Astrocyte of the cerebellum (primary cell): ENCODE measurements at regions not wholly inside any gene's neighbourhood (a gene's known extent, or its start where the extent isn't known, plus 50 kb on each side); places are given as distances from the start of the nearest gene placed in this dataset.
A peak's percentile ranks its signal among the peaks of the same experiment; 100 is the strongest.

Experiments
- DNase-seq: peaks from one replicate; pipeline ENCODE4 v3.0.0-alpha.2; 2011; ENCODE audit warnings: low read depth
- H3K4me3 ChIP-seq: 2 replicates; pipeline ENCODE4 v1.5.1; 2011; ENCODE audit warnings: mild to moderate bottlenecking, low read depth, low read length, moderate library complexity
- CTCF ChIP-seq: IDR thresholded peaks from 2 replicates; pipeline ENCODE4 v1.5.1; 2012; ENCODE audit warnings: low read length, low read depth, moderate library complexity, mild to moderate bottlenecking; ENCODE audit errors: missing control alignments
- in situ Hi-C: cut with HindIII; loops from 2 replicates; pipeline ENCODE4 v1.10.0; 2017; ENCODE audit warnings: low sequenced_read_pairs

- in situ Hi-C loops = no loop called here
- peak; percentile 36 for DNase-seq
- H3K4me3 ChIP-seq = no peak overlapping the region
- TF ChIP-seq CTCF = no peak
Observed at GRCh38 chr7:17545348-17545747, 246.9 kb downstream of the AHR start.

- DNase-seq = no peak
- no peak for TF ChIP-seq CTCF
- no peak overlapping the region for H3K4me3 ChIP-seq
- in situ Hi-C loops = no loop called here
Observed at GRCh38 chr7:17546189-17546588, 247.7 kb downstream of the AHR start.

GRCh38 chr7:17546592-17546991 is 248.1 kb downstream of the AHR start:
- TF ChIP-seq CTCF = no peak
- no peak overlapping the region for H3K4me3 ChIP-seq
- in situ Hi-C loops = no loop called here
- DNase-seq = no peak

- no peak for DNase-seq
- no peak for TF ChIP-seq CTCF
- in situ Hi-C loops = no loop called here
Observed at GRCh38 chr7:17548014-17548653, 249.7 kb downstream of the AHR start.

GRCh38 chr7:17549406-17549805 is 251.0 kb downstream of the AHR start:
- DNase-seq = no peak
- TF ChIP-seq CTCF = no peak
- in situ Hi-C loops = no loop called here
- H3K4me3 ChIP-seq = no peak overlapping the region

More at GRCh38 chr7:17548014-17548653, 249.7 kb downstream of the AHR start:
- no peak overlapping the region for H3K4me3 ChIP-seq

GRCh38 chr7:17552373-17552772 is 253.9 kb downstream of the AHR start:
- DNase-seq = no peak
- in situ Hi-C loops = no loop called here

More at GRCh38 chr7:17552373-17552772, 253.9 kb downstream of the AHR start:
- TF ChIP-seq CTCF = no peak
- no peak overlapping the region for H3K4me3 ChIP-seq
